ENCODE measurements at regions not wholly inside any gene's neighbourhood (a gene's known extent, or its start where the extent isn't known, plus 50 kb on each side); places are given as distances from the start of the nearest gene placed in this dataset.

DNA sequence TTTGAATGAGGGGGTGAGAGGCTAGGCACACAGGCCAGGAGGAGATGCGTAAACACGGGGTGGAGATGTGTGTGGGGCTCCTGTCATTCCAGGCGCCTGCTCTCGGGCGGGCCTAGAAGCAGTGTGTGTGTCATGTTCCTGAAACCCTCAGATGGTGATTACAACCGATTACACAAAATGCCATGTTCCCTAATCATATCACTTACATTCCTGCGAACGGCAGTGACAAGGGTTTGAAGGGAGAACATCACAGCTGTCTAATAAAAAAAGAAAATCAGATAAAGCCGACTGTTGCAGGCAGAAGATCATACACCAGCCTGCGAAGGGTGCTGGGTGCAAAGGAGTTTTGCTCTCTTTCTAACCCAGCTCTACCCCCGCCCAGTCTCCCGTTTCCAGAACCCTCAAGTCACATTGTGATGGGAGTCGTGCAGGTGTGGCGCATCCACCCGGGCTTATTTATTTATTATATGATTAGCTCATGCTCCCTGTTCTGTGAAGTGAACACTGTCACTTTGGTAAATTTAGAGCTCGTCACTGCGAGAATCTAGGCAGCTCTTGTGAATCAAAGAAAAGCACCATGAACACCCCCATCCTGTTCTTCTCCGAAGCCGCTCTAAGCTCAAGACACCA, 140.3 kb downstream of the NR2F2 start:
- TF ChIP-seq YEATS2 (CRISPR knock-in tag; IDR thresholded peaks at IDR 0.05; ENCODE audit: borderline replicate concordance) (no peak), ZNF563 (CRISPR knock-in tag; IDR thresholded peaks at IDR 0.05) (no peak), GABPA (IDR thresholded peaks at IDR 0.05; ENCODE audit: low read depth, low read length) (no peak), GABPA (CRISPR knock-in tag; IDR thresholded peaks at IDR 0.05; ENCODE audit: low read depth) (no peak)
- TF ChIP-seq, protein P1, sequence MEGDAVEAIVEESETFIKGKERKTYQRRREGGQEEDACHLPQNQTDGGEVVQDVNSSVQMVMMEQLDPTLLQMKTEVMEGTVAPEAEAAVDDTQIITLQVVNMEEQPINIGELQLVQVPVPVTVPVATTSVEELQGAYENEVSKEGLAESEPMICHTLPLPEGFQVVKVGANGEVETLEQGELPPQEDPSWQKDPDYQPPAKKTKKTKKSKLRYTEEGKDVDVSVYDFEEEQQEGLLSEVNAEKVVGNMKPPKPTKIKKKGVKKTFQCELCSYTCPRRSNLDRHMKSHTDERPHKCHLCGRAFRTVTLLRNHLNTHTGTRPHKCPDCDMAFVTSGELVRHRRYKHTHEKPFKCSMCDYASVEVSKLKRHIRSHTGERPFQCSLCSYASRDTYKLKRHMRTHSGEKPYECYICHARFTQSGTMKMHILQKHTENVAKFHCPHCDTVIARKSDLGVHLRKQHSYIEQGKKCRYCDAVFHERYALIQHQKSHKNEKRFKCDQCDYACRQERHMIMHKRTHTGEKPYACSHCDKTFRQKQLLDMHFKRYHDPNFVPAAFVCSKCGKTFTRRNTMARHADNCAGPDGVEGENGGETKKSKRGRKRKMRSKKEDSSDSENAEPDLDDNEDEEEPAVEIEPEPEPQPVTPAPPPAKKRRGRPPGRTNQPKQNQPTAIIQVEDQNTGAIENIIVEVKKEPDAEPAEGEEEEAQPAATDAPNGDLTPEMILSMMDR (CRISPR knock-in tag; IDR thresholded peaks at IDR 0.05), result no peak

All from HepG2 (cell line).